Upper lobe of right lung (tissue), 1 donor: ENCODE measurements at regions not wholly inside any gene's neighbourhood (a gene's known extent, or its start where the extent isn't known, plus 50 kb on each side); places are given as distances from the start of the nearest gene placed in this dataset.

Source experiments
- ATAC-seq: fragments of 200-7000 bp; cut with Tn5 transposase; one replicate; pipeline ENCODE4 v1.9.1; 2020; ENCODE audit warnings: mild to moderate bottlenecking, moderate library complexity
- DNase-seq: peaks from one replicate; pipeline ENCODE4 v3.0.0-alpha.2; 2020
- H3K27ac ChIP-seq: fragments of 200-600 bp; one replicate; pipeline ENCODE4 v1.8.0; 2022
- H3K27me3 ChIP-seq: fragments of 200-600 bp; one replicate; pipeline ENCODE4 v1.8.0; 2022; ENCODE audit warnings: mild to moderate bottlenecking
- H3K36me3 ChIP-seq: fragments of 200-600 bp; one replicate; pipeline ENCODE4 v1.8.0; 2022
- H3K4me1 ChIP-seq: fragments of 200-600 bp; one replicate; pipeline ENCODE4 v1.8.0; 2022
- H3K4me3 ChIP-seq: fragments of 200-600 bp; one replicate; pipeline ENCODE4 v1.8.0; 2022; ENCODE audit warnings: mild to moderate bottlenecking
- H3K9me3 ChIP-seq: fragments of 200-600 bp; one replicate; pipeline ENCODE4 v1.8.0; 2022
- CTCF ChIP-seq: fragments of 200-600 bp; IDR thresholded peaks from one replicate; pipeline ENCODE4 v1.8.0; 2022; ENCODE audit warnings: antibody characterized with exemption
- intact Hi-C: fragments of 100-400 bp; cut with DNase I; formaldehyde crosslinking; loops from one replicate; pipeline ENCODE4 v1.11.0; 2022
- donor health status: DM: no; HTN: yes; CAD: no; lungs with severe emphysema.

GRCh38 chr12:53838978-53839377 lies 87.2 kb upstream of the CISTR start:
- intact Hi-C loops: no loop called here
- ATAC-seq: no peak
- Histone ChIP-seq H3K27ac (no peak overlapping the region), H3K4me3 (no peak overlapping the region), H3K36me3 (no peaks in the 10 kb centered on the region), H3K27me3 (peaks cover 55% of the 10 kb centered on the region), H3K4me1 (no peaks in the 10 kb centered on the region), H3K9me3 (no peaks in the 10 kb centered on the region)
- TF ChIP-seq CTCF: no peak
- no peak for DNase-seq

- Histone ChIP-seq H3K4me3 (no peak overlapping the region), H3K4me1 (no peaks in the 10 kb centered on the region), H3K9me3 (no peaks in the 10 kb centered on the region), H3K27me3 (peaks cover 42% of the 10 kb centered on the region), H3K36me3 (no peaks in the 10 kb centered on the region), H3K27ac (no peak overlapping the region)
- ATAC-seq: no peak
- intact Hi-C loops: no loop called here
- TF ChIP-seq CTCF: no peak
- DNase-seq: no peak
These were observed 88.5 kb upstream of the CISTR start for GRCh38 chr12:53840316-53840715.

GRCh38 chr12:53842686-53843085 lies 90.9 kb upstream of the CISTR start:
- no peak overlapping the region for H3K27ac ChIP-seq
- intact Hi-C loops: no loop called here
- ATAC-seq: no peak
- H3K4me3 ChIP-seq: no peak overlapping the region
- H3K36me3 ChIP-seq: no peaks in the 10 kb centered on the region
- no peak for TF ChIP-seq CTCF
- no peaks in the 10 kb centered on the region for H3K9me3 ChIP-seq
- peaks cover 29% of the 10 kb centered on the region for H3K27me3 ChIP-seq
- no peak for DNase-seq
- H3K4me1 ChIP-seq: no peaks in the 10 kb centered on the region

- Histone ChIP-seq H3K4me1 (no peaks in the 10 kb centered on the region), H3K27me3 (peaks cover 29% of the 10 kb centered on the region), H3K27ac (no peak overlapping the region), H3K36me3 (no peaks in the 10 kb centered on the region), H3K9me3 (no peaks in the 10 kb centered on the region), H3K4me3 (no peak overlapping the region)
- no peak for TF ChIP-seq CTCF
- intact Hi-C loops: no loop called here
- DNase-seq (no peak), ATAC-seq (no peak)
These were observed 91.8 kb upstream of the CISTR start for GRCh38 chr12:53843545-53843944.

- DNase-seq (no peak), ATAC-seq (peak; percentile 64)
- Histone ChIP-seq H3K36me3 (no peaks in the 10 kb centered on the region), H3K9me3 (no peaks in the 10 kb centered on the region), H3K27ac (no peak overlapping the region), H3K27me3 (peaks cover 18% of the 10 kb centered on the region), H3K4me3 (no peak overlapping the region), H3K4me1 (no peaks in the 10 kb centered on the region)
- intact Hi-C loops: no loop called here
- no peak for TF ChIP-seq CTCF
These were observed 93.4 kb upstream of the HOXC13 start for GRCh38 chr12:53844994-53845844.

GRCh38 chr12:53845932-53846331 lies 92.7 kb upstream of the HOXC13 start:
- ATAC-seq: no peak
- Histone ChIP-seq H3K9me3 (no peaks in the 10 kb centered on the region), H3K4me3 (no peak overlapping the region), H3K4me1 (no peaks in the 10 kb centered on the region), H3K27ac (no peak overlapping the region), H3K27me3 (peaks cover 12% of the 10 kb centered on the region), H3K36me3 (no peaks in the 10 kb centered on the region)
- no peak for TF ChIP-seq CTCF
- DNase-seq: no peak
- intact Hi-C loops: no loop called here
